A172 (cell line): ENCODE measurements at regions not wholly inside any gene's neighbourhood (a gene's known extent, or its start where the extent isn't known, plus 50 kb on each side); places are given as distances from the start of the nearest gene placed in this dataset.

Source experiments
- DNase-seq: peaks from one replicate; pipeline ENCODE4 v3.0.0-alpha.2; 2015; ENCODE audit warnings: low spot score

- no peak for DNase-seq
These were observed 131.4 kb upstream of the UBASH3B start for GRCh38 chr11:122523846-122524805.

DNA sequence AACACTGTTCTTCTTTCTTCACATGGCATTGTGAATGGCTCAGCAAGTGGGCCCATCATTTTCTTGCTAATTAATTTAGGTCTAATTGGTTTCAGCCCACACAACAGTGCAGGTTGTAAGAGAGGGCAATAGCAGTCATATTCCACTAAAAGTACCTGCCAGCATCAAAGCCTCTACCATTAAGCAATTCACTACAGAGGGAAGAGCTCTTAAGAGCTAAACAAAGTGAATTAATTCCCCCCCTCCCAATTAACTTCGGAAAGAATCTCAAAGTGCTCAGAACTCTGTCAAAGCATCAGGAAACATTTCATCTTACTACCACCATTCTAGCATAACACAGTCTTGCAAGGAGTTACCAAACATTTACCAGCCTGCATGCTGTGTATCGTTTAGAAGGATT lies 133.9 kb upstream of the UBASH3B start:
- no peak for DNase-seq

GRCh38 chr11:122517403-122518379 lies 137.8 kb upstream of the UBASH3B start:
- no peak for DNase-seq

- DNase-seq, result no peak
These were observed 138.8 kb upstream of the UBASH3B start for GRCh38 chr11:122516686-122517085.

GRCh38 chr11:122513997-122514396 lies 141.5 kb upstream of the UBASH3B start:
- no peak for DNase-seq

GRCh38 chr11:122513328-122513727 lies 142.2 kb upstream of the UBASH3B start:
- no peak for DNase-seq

- DNase-seq, result no peak
These were observed 142.8 kb upstream of the UBASH3B start for GRCh38 chr11:122512688-122513087.

DNA sequence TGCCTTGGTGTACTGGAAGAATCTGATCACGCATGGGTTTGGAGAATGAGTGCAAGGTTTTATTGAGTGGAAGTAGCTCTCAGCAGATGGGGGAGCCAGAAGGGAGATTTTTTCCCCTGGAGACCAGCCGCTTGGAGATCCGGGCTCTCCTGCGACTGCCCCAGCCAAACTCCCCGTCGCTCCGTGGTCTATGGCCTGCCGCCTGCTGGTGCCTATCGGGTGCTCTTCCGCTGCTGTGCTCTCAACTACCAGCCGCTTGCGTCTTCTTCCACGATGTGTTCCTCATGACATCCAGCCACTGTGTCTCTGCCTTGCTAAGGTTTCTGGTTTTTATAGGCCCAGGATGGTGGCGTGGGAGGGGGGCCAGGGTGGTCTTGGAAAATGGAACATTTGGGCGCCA lies 145.6 kb upstream of the UBASH3B start:
- no peak for DNase-seq

- DNase-seq, result no peak
These were observed 146.4 kb upstream of the UBASH3B start for GRCh38 chr11:122509091-122509490.

DNA sequence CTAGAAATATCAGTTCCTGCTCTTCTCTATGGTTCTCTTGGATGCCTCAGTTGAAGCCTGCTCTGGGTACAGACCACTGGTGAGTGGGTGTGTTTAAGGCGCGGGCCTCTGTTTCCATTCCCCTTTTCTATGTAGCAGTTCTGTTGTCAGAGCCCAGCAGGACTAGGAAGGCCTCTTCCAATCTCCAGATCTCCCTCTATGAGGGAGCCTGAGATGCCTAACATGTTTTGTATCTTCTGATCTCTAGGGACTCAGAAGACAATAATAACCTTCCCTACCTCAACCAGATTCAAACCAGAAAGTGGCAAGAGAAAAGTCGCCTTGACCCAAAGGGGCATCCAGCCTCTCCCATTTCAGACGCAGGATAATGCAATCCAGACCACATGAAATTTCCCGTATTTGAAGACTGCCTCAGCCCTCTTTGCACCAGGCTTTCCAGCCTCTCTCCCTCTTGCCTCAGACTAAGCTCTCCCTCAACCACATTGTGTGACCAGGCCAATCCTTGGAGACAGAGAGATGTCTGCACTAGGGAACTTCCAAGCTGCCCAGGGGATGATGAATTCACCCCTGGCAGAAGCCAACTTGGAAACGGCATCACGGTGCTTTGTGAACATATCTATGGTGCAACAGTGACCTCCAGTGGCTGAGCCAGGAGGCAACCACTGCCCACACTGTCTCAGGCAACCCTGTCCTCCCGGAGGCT lies 150.1 kb upstream of the UBASH3B start:
- DNase-seq, result peak; percentile 66

DNA sequence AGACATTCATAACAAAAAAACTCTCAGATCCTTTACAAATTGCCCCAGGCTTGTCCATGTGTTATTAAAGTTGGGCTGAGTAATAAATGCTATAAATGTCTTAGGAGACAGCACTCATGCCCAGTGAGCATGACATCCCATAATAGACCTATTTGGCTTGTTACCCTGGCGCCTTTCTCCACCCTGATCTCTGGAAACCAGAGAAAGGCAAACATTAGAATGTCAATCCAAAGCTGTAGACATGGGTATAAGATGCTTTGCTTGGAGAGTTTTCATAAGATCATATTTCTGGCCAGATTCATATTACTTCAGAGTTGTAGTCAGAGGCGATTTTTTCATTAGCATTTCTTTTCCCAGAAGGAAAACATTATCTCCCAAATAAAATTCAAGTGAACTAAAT lies 161.3 kb upstream of the UBASH3B start:
- no peak for DNase-seq

DNA sequence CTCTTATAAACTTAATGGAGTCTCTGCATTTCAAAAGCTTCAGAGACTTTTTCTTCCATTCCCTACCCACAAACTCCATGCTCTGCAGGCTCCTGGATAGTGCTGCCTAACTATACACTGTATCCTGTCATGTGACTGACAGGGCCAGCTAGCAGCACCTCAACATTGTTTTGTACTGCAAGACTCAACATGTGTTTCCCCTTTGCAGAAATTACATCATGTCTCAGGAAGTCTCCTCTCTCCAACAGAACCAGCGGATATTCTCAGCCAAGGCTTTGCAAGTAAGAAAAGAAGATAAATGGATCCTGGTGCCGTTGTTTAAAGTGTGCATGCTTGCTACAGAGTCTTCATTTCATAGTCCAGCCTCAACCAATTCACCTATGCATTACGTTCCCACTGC lies 164.0 kb upstream of the UBASH3B start:
- DNase-seq, result no peak

GRCh38 chr11:122488892-122489706 lies 166.4 kb upstream of the UBASH3B start:
- no peak for DNase-seq

DNA sequence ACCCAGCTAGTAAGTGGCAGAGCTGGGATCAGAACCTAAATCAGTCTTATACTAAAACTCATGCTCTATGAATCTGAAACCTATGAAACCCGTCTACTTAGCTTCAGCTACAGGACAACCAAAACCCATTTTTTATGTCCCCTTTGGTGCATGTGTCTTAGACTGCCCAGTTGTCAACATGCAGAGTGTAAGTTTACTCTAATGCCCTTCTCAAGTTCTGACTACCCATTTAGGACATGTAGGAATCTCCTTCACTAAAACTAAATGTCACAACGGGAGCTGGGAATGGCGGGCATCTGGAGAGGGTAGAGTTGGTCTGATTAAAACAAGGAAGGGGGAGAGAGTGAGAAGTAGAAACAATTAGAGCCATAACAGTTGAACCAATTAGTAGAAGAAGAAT lies 167.9 kb upstream of the UBASH3B start:
- DNase-seq, result no peak

GRCh38 chr11:122486793-122487495 lies 168.6 kb upstream of the UBASH3B start:
- no peak for DNase-seq

DNA sequence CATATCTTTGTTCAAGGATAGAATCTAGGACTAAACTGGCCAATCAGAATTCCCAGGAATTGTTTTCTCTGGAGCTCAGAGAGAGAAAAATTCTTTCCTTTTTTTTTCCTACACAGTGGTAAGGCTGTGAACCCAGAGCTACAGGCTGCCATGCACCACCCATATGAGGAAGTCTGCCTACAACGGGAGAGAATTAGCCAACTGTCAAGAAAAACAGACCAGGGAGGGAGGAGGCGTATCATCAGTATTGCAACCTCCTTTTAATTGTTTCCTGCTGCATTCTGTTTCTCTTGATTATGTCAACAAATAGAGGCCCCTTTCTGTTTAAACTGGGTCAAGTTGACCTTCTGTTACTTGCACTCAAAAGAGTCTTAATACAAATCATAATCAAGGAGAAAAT lies 176.5 kb upstream of the UBASH3B start:
- DNase-seq, result no peak

DNA sequence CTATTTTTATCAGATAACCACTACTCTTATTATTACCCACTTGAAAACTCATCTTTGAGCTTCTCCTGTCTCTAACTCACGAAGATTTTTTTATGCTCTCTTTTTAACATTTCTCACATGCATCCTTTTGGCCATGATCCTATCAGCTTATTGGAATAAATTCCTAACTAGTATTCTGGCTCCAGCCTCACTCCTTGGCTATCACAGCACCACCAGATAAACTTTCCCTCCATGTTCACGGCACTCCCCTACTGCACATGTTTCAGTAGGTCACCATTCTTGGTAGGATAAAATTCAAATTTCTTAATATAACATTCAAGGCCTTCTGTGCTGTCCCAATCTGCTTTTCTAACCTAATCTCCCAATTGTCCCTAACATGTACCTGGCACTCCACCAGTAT lies 186.6 kb upstream of the UBASH3B start:
- no peak for DNase-seq

DNA sequence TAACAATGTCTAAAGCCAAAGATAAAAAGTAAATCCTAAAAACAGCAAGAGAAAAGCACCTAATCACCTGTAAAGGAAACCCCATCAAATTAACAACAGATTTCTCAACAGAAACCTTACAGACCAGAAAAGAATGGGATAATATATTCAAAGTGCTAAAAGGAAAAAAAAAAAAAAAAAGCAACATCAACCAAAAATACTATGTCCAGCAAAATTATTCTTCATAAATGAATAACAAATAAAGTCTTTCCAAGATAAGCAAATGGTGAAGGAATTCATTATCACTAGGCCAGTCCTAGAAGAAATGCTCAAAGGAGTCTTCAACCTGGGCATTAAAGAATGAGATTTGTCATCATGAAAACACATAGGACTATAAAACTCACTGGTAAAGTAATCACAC lies 192.0 kb upstream of the UBASH3B start:
- no peak for DNase-seq

- no peak for DNase-seq
These were observed 196.5 kb upstream of the UBASH3B start for GRCh38 chr11:122459064-122459463.

DNA sequence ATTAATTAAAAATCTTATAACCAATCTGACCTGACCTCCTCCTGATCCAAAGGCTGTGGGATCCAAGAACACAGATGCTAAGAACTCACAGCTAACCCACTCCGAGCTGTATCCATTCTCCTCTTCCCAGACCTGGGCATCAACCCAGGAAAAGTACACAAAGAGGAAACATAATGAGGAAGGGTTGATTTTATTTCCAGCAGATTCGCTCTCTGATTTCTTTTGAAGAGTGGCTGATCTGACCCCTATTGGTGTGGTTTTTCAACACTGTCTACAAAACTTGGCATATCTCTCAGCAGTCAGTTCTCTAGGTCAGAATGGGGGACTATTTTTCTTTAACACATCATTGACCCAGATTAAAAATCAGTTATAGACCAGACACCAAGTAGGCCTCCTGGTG lies 201.9 kb upstream of the UBASH3B start:
- DNase-seq, result no peak
